ENCODE measurements at regions not wholly inside any gene's neighbourhood (a gene's known extent, or its start where the extent isn't known, plus 50 kb on each side); places are given as distances from the start of the nearest gene placed in this dataset.

DNA sequence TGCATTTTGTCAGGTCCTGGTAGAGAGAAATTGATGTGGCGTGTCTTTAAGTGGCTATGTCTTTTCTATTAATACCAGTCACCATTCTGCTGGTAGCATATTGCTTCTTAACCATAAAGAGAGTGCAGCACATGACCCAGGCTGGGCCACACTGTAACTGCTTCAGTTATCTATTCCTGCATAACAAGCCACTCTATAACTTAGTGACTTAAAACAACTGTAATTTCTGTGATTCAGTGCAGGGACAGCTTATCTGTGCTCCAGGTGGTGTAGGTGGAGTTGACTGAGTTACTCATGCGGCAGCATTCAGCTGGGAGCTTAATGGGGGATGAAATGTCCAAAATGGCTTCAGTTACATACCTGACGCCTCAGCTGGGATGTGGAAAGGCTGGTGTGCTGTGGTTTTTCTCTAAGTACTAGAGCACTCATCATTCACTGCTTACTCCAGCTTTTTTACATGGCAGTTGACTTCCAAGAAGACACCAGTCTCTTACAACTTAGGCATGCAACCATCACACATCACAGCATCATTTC, 742.4 kb downstream of the SATB2 start:
- H3K4me1 Mint-ChIP-seq (ENCODE audit: low read depth) = no peaks in the 10 kb centered on the region
- no peaks in the 10 kb centered on the region for H3K36me3 Mint-ChIP-seq (ENCODE audit: low read depth)
- TF ChIP-seq, protein P1, sequence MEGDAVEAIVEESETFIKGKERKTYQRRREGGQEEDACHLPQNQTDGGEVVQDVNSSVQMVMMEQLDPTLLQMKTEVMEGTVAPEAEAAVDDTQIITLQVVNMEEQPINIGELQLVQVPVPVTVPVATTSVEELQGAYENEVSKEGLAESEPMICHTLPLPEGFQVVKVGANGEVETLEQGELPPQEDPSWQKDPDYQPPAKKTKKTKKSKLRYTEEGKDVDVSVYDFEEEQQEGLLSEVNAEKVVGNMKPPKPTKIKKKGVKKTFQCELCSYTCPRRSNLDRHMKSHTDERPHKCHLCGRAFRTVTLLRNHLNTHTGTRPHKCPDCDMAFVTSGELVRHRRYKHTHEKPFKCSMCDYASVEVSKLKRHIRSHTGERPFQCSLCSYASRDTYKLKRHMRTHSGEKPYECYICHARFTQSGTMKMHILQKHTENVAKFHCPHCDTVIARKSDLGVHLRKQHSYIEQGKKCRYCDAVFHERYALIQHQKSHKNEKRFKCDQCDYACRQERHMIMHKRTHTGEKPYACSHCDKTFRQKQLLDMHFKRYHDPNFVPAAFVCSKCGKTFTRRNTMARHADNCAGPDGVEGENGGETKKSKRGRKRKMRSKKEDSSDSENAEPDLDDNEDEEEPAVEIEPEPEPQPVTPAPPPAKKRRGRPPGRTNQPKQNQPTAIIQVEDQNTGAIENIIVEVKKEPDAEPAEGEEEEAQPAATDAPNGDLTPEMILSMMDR (IDR thresholded peaks at IDR 0.05) = no peak
- H3K9me3 Mint-ChIP-seq (ENCODE audit: low read depth) = no peaks in the 10 kb centered on the region
- peaks cover 14% of the 10 kb centered on the region for H3K27me3 Mint-ChIP-seq (ENCODE audit: low read depth)
- no peak overlapping the region for H3K4me3 Mint-ChIP-seq (ENCODE audit: unreplicated experiment)
- no peak overlapping the region for H3K27ac Mint-ChIP-seq (ENCODE audit: unreplicated experiment)
- DNase-seq (ENCODE audit: low spot score) = no peak

DNA sequence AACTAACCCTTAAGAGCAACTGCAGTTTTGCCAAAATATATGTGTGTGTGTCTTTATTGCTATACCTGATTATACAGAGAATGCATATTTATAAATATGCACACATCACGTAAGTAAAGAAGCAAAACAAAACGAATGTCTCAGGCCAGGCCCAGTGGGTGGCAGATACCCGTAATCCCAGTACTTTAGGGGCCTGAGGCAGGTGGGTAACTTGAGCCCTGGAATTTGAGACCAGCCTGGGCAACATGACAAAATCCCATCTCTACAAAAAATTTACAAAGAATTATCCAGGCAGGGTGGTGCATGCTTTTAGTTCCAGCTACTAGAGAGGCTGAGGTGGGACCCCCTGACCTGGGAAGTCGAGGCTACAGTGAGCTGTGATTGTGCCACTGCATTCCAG, 745.3 kb downstream of the SATB2 start:
- no peak for DNase-seq (ENCODE audit: low spot score)
- Mint-ChIP-seq H3K4me3 (ENCODE audit: unreplicated experiment) (no peak overlapping the region), H3K4me1 (ENCODE audit: low read depth) (no peaks in the 10 kb centered on the region), H3K9me3 (ENCODE audit: low read depth) (no peaks in the 10 kb centered on the region), H3K27ac (ENCODE audit: unreplicated experiment) (no peak overlapping the region), H3K27me3 (ENCODE audit: low read depth) (peaks cover 9% of the 10 kb centered on the region), H3K36me3 (ENCODE audit: low read depth) (no peaks in the 10 kb centered on the region)
- TF ChIP-seq, protein P1 (IDR thresholded peaks at IDR 0.05) = no peak

DNA sequence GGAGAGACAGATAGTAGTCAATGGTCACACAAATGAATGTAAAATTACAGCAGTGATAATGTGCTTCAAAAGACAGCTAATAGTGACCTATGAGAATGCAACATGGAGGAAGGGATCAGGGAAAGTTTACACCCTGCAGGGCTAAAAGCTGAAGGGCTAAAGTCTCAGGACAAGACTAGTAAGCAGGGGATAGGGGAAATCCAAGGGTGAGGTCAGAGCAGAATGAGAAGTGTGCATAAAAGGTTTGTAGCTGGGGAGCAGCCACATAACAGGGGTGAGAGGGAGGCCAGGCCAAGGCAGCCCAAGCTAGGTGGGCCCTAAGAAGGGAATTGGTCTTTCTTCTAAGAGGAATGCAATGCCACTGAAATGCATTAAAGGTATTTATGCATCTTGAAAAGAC, 746.3 kb downstream of the SATB2 start:
- peaks cover 10% of the 10 kb centered on the region for H3K27me3 Mint-ChIP-seq (ENCODE audit: low read depth)
- TF ChIP-seq, protein P1 (IDR thresholded peaks at IDR 0.05) = no peak
- no peak overlapping the region for H3K27ac Mint-ChIP-seq (ENCODE audit: unreplicated experiment)
- no peaks in the 10 kb centered on the region for H3K36me3 Mint-ChIP-seq (ENCODE audit: low read depth)
- no peaks in the 10 kb centered on the region for H3K9me3 Mint-ChIP-seq (ENCODE audit: low read depth)
- no peak for DNase-seq (ENCODE audit: low spot score)
- H3K4me1 Mint-ChIP-seq (ENCODE audit: low read depth) = no peaks in the 10 kb centered on the region
- H3K4me3 Mint-ChIP-seq (ENCODE audit: unreplicated experiment) = no peak overlapping the region

DNA sequence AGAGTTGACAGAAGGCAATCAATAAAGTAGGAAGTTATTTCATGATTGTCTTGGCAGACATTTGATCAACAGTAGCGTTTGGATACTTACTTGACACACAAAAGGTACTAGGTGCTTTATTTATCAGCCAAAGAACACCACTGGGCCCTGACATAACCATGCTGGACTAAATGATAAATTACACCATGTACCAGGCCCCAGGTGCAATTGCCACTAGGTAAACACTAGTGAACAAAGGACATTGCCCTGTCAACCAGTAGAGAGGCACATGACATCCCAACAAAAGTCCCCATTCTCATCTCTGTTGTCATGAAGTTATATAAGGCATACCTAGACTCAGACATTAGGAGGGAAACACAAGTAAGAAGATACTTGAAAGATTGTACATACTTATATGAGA, 747.2 kb downstream of the SATB2 start:
- no peak overlapping the region for H3K4me3 Mint-ChIP-seq (ENCODE audit: unreplicated experiment)
- H3K36me3 Mint-ChIP-seq (ENCODE audit: low read depth) = no peaks in the 10 kb centered on the region
- no peaks in the 10 kb centered on the region for H3K4me1 Mint-ChIP-seq (ENCODE audit: low read depth)
- TF ChIP-seq, protein P1 (IDR thresholded peaks at IDR 0.05) = no peak
- no peak overlapping the region for H3K27ac Mint-ChIP-seq (ENCODE audit: unreplicated experiment)
- H3K9me3 Mint-ChIP-seq (ENCODE audit: low read depth) = no peaks in the 10 kb centered on the region
- H3K27me3 Mint-ChIP-seq (ENCODE audit: low read depth) = peaks cover 6% of the 10 kb centered on the region
- no peak for DNase-seq (ENCODE audit: low spot score)

DNA sequence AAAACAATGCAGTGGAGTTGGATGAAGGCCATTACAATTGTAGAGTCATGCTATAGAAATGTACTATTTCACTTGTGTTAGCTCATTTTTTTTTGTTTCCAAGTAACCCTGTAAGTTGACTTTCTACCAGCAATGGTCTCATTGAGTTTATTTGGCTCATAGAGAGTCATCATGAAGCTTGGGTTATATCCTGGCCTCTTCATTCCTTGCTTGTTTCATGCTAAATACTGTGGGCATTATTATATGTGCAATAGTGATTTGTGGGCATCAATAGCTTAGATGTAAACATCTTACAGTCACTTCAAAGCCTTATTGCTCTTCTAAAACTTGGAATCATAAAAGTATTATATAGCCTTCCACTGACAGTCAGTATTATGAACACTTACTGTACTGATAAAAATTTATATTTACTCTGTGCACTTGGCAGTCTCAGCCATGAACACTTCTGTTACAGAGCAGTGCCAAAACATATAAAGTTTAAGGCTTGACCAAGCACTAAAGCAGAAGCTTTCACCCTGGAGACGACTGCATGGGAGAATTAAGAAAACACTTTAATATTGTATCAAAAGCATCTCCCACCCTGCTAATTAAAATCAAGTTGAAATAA, 751.2 kb downstream of the SATB2 start:
- H3K9me3 Mint-ChIP-seq (ENCODE audit: low read depth) = no peaks in the 10 kb centered on the region
- H3K4me1 Mint-ChIP-seq (ENCODE audit: low read depth) = no peaks in the 10 kb centered on the region
- TF ChIP-seq, protein P1 (IDR thresholded peaks at IDR 0.05) = no peak
- H3K27ac Mint-ChIP-seq (ENCODE audit: unreplicated experiment) = no peak overlapping the region
- H3K36me3 Mint-ChIP-seq (ENCODE audit: low read depth) = no peaks in the 10 kb centered on the region
- H3K4me3 Mint-ChIP-seq (ENCODE audit: unreplicated experiment) = no peak overlapping the region
- H3K27me3 Mint-ChIP-seq (ENCODE audit: low read depth) = peaks cover 10% of the 10 kb centered on the region
- no peak for DNase-seq (ENCODE audit: low spot score)

Data from chondrocyte (in vitro differentiated cells).